MM.1S (cell line): ENCODE measurements at regions not wholly inside any gene's neighbourhood (a gene's known extent, or its start where the extent isn't known, plus 50 kb on each side); places are given as distances from the start of the nearest gene placed in this dataset.

Source experiments
- CTCF ChIP-seq: fragments of 300-600 bp; sonication (generic); IDR thresholded peaks from 2 replicates; pipeline ENCODE4 v1.5.1; 2016; ENCODE audit warnings: antibody characterized with exemption, low read length, mixed read lengths
- EZH2 ChIP-seq: fragments of 300-600 bp; sonication (generic); optimal IDR thresholded peaks from 2 replicates; pipeline ENCODE3; 2017; ENCODE audit warnings: low read depth, mild to moderate bottlenecking, antibody characterized with exemption, low read length, mixed read lengths
- EZH2phosphoT487 ChIP-seq: fragments of 300-600 bp; sonication (generic); IDR thresholded peaks from 2 replicates; pipeline ENCODE4 v1.6.1; 2018; ENCODE audit warnings: antibody characterized with exemption, low read length

GRCh38 chr13:47258384-47258783 is 361.5 kb upstream of the HTR2A start:
- TF ChIP-seq CTCF (no peak), EZH2 (no peak), EZH2phosphoT487 (no peak)
